NCI-H146 (cell line): ENCODE measurements at regions not wholly inside any gene's neighbourhood (a gene's known extent, or its start where the extent isn't known, plus 50 kb on each side); places are given as distances from the start of the nearest gene placed in this dataset.
"Not testable (repeated sequence)": the region's sequence is repeated elsewhere in the genome, so short reads cannot be mapped to it uniquely, and the experiment has no call there.

Experiments used
- DNase-seq: peaks from one replicate; lab custom pipeline; 2025; lab: John Stamatoyannopoulos, UW

DNA sequence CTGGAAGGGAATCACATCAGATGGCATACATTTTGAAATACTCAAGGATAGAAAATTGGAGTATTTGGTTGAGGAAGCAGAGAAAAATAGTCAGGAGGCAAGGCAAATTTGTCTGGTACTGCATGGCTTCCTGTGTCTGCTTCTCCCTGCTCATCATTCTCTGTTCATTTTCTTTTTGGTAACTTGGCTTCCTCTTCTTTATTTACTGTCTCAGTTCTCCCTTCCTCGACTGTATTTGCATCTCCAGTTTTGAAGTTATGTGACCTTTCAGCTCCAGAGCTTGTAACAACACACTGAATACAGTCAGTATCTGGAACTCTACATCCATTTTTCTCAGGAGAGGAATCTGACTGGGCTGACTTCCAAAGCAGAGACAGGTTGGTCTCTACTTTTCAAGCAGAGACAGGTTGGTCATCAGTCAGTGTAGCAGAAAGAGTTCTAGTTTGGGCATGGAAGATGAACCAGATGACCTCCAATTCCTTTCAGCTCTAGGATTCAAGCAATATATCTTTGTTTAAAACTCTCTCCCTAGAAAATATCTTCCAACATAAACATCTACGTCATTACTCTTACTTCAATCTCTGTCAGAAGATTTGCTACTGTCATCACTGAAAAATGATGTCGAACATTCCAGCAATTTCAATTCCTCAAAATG lies 571.2 kb downstream of the ADGRL2 start:
- no peak for DNase-seq

GRCh38 chr1:82367456-82367855 lies 566.7 kb downstream of the ADGRL2 start:
- no peak for DNase-seq

DNA sequence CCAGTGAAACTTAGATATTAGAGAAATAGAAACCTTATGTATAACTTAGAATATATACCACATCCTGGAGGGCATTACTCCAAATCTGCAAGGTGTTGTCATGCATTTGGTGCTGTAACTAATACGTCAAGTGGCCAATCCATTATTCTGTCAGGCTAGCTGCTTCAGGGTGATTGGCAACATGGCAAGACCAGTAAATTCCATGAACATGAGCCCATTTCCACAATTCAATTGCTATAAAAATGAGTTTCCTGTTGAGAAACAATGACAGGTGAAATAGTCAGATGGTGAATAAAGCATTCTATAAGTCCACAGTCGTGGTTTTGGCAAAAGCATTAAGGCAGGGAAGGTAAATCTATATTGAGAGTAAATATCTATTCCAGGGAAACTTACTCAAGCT lies 566.0 kb downstream of the ADGRL2 start:
- DNase-seq = no peak

GRCh38 chr1:82359541-82359940 lies 558.8 kb downstream of the ADGRL2 start:
- DNase-seq = not testable (repeated sequence)

GRCh38 chr1:82358706-82359105 lies 558.0 kb downstream of the ADGRL2 start:
- DNase-seq = not testable (repeated sequence)

DNA sequence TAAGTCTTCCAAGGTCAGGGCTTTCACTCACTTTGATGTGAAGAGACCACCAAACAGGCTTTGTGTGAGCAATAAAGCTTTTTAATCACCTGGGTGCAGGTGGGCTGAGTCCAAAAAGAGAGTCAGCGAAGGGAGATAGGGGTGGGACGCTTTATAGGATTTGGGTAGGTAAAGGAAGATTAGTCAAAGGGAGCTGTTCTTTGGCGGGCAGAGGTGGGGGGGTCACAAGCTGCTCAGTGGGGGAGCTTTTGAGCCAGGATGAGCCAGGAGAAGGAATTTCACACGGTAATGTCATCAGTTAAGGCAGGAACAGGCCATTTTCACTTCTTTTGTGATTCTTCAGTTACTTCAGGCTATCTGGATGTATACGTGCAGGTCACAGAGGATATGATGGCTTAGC lies 553.8 kb downstream of the ADGRL2 start:
- DNase-seq = not testable (repeated sequence)

- DNase-seq = no peak
Observed at GRCh38 chr1:82348487-82348886, 547.8 kb downstream of the ADGRL2 start.

DNA sequence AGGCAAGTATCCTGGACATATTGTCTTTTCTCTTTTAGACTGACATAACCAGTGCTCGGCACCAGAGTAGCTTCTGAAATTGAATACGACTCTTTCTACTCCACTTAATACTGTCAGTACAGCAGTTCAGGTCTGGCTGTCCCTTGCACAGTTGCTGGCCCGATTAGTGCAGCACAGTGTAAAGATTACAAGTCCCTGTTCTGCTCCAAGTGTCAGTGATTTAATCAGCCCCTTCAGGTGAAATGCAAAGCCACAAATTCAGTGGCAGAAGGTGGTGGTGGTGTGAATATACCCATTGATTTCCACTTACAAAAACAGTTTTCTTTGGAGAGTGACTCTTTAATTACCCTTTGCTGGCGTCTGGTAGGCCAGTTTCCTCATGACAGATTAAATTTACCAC lies 545.4 kb downstream of the ADGRL2 start:
- peak; percentile 21 for DNase-seq

DNA sequence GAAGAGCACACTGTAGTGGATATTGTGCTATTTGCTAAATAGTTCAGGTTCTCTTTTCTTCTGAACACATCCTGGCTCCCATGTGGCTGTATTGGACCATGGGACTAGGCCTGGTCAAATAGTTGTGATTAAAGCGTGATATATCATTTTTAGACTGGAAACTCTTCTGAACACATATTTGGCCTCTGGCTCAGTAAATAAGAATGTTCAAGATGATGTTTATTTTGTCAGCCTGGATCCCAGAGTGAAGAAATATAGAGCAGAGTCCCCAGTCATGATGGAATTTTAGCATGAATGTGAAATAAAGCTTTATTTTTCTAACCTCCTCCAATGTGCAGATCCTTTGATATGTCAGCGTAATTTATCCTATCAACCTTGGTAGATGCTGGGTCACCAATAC lies 542.6 kb downstream of the ADGRL2 start:
- DNase-seq = no peak

DNA sequence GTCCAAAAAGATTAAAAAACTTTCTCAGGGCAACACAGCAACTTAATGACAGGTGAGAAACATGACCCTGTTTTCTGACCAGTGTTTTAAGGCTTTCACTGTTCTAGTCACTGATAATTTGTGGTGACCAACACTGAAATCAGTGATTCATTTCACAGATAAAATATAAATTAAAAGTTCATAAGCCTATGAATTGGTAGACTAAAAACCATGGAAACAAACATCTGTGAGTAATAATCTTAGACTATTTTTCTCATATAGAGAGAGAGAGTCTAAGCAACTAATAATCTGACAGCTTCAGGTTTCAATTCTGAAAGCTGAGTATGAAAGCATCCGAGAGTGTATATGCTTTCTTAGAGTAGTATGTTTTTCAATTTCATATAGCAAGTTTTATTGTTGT lies 536.9 kb downstream of the ADGRL2 start:
- no peak for DNase-seq

DNA sequence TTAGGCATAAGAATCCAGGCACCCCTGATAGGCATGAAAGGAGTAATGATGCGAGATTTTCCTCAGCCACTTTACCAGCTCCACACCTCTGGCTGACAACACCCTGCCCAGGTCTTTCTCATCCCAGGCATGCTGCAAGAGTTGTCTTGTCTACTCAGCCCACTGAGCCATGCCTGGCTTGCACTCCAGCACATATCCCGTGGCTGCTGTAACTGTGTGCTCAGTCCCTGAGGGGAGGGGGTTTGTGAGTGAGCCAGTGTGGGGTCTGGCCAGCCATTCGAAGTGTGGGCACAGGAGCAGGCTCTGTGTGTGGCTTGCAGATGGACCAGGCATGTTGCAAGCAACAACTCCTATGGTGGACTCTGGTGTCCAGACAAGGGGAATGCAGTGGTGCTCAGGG lies 529.6 kb downstream of the ADGRL2 start:
- no peak for DNase-seq

DNA sequence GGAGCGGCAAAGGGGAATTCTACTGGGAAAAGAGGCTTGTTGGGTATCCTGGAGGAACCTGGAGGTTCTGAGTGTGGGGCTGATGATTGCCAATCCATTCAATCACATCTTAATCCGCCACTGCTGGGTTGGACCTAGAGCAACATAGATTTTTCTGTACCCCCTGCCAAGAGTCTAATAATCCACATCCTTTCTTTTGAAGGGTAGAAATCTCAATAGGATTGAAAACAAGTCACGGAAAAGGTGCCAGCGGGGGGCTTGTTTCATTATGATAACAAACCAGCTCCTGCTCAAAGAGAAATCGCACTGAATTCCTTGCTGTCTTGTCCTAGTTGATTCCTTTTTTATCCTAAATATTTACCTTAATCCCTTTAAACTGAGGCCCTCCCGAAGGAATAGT lies 528.5 kb downstream of the ADGRL2 start:
- DNase-seq = peak; percentile 93

- DNase-seq = peak; percentile 29
Observed at GRCh38 chr1:82323144-82323841, 522.6 kb downstream of the ADGRL2 start.

DNA sequence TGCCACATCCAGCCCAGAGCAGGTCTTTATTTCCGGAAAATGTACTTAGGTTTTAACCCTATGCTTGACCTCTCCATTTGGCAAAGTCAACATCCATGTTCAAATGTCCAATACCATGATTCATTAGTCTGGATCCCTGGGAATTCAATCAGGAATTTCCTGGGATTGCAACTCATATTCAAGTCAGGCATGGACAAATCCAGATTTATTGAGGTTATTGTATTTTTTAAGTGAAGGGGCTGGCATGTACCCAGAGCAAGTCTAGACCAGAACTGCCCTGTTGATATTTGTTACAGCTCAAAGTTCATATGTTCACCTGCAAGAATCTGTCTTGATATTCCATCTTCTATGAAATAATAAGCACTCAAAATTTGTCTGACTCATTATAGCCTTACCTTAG lies 521.1 kb downstream of the ADGRL2 start:
- DNase-seq = no peak

GRCh38 chr1:82319546-82319945 lies 518.8 kb downstream of the ADGRL2 start:
- no peak for DNase-seq

DNA sequence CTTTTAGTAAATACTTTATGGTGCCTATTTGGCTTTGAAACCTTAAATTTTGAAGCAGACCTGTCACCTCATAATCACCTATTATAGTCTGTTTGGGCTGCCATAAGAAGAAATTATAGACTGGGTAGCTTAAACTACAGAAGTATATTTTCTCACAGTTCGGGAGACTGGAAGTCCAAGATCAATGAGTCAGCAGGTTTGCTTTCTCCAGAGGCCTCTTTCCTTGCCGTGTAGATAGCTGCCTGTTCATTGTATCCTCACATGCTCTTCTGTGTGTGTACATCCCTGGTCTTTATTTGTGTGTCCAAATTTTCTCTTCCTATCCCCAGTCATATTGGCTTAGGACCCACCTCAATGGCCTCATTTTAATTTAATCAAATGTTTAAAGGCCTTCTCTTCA lies 518.2 kb downstream of the ADGRL2 start:
- no peak for DNase-seq

DNA sequence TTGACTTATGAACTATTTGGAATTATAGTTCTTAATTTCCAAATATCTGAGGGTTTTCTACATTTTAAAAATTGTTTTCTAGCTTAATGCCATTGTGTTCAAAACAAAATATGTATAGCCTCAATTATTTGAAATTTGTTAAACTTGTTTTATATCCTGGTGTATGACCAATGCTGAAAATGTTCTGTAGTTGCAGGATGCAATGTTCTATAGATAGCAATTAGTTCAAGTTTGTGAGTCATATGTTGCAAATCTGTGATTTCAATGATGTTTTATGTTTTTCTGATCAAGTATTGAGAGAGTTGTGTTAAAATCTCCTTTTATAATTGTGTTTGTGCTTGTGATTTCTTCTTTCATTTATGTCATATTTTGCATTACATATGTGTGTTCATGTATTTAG lies 517.5 kb downstream of the ADGRL2 start:
- no peak for DNase-seq

DNA sequence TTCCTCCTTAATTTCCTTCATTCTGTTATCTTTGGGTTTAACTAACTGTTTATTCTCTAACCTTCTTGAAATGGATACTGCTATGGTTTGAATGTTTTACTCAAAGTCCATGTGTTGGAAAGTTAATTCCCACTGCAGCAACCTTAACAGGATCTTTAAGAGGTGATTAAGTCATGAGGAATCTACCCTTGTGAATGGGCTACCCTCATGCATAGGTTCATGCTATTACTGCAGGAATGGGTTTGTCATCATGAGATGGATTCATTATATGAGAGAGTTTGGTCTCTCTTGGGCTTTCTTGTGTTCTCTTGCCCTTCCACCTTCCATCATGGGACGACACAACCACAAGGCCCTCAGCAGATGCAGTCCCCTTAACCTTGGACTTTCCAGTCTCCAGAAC lies 516.9 kb downstream of the ADGRL2 start:
- no peak for DNase-seq

GRCh38 chr1:82299656-82300055 lies 498.9 kb downstream of the ADGRL2 start:
- no peak for DNase-seq

- no peak for DNase-seq
Observed at GRCh38 chr1:82299056-82299455, 498.3 kb downstream of the ADGRL2 start.

DNA sequence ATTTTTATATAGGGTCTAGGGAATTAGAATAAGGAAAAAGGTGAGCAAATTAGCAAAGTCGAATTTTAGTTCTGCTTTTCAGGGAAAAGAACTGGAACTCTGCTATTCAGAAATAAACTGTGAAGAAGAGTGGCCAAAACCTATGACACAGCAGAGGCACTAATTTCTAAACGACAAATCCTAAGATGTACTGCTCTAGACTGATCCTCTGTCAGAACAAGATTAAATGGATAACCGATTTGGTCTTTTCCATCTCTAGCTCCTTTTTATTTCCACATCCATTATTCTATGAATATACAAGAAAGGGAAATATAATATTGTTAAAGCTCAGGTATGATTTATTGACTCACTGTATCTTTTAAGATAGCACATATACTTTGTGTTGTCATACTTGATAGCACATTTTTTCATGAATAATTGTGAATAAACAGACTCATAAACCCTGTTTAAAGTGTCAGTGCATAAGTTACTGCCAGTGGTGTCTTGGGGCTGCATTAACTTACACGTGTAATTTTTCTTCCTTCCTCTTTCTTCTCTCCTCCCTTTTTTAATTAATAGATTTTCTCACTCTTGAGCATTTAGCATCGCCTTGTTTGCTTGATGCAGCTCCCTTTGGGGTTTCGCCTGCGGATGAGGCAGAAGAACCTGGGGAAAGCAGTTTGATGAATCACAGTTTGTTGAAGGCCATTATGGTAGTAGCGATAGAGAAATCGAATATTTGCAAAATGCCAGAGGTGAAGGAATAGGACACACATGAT lies 496.6 kb downstream of the ADGRL2 start:
- no peak for DNase-seq

GRCh38 chr1:82287556-82287955 lies 486.8 kb downstream of the ADGRL2 start:
- no peak for DNase-seq

- no peak for DNase-seq
Observed at GRCh38 chr1:82284213-82284612, 483.5 kb downstream of the ADGRL2 start.
